ENCODE measurements at regions not wholly inside any gene's neighbourhood (a gene's known extent, or its start where the extent isn't known, plus 50 kb on each side); places are given as distances from the start of the nearest gene placed in this dataset.

- no peaks in the 10 kb centered on the region for H3K9me3 Mint-ChIP-seq
- no peak for ATAC-seq (replicated peaks)
- peaks cover 0 to 1% of the 10 kb centered on the region in 2 donors for H3K36me3 Mint-ChIP-seq
- peaks cover 43 to 70% of the 10 kb centered on the region in 2 donors for H3K4me1 Mint-ChIP-seq
- peaks cover 7 to 17% of the 10 kb centered on the region in 2 donors for H3K27me3 Mint-ChIP-seq
- no peak overlapping the region for H3K4me3 Mint-ChIP-seq
- H3K27ac Mint-ChIP-seq = no peak overlapping the region
- DNase-seq = no peak
Observed at GRCh38 chr21:43312011-43312410, 114.9 kb downstream of the SIK1 start.

DNA sequence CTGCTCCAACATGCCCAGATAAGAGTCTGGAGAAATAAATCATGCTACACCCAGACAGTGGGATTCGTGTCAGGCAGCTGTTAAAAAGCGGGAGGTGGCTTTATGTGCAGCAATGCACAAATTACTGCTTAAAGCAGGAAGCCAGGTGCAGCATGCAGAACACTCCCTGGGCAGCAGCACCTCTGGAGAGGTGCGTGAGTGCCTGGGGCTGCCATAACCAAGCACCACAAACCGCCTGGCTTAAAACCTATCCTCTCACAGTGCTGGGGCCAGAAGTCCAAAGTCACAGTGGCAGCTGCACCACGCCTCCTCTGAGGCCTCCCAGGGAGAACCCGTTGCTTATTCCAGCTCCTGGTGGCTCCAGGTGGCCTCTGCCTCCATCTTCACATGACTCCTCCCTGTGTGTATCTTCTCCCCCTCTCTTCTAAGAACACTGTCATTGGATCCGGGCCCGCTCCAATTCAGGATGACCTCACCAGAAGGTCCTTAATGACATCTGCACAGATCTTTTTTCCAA is 115.6 kb downstream of the SIK1 start:
- H3K27me3 Mint-ChIP-seq = peaks cover 7 to 11% of the 10 kb centered on the region in 2 donors
- no peak for ATAC-seq (replicated peaks)
- H3K9me3 Mint-ChIP-seq = no peaks in the 10 kb centered on the region
- H3K4me1 Mint-ChIP-seq = peaks cover 47 to 72% of the 10 kb centered on the region in 2 donors
- H3K27ac Mint-ChIP-seq = no peak overlapping the region
- no peak for DNase-seq
- peaks cover 0 to 1% of the 10 kb centered on the region in 2 donors for H3K36me3 Mint-ChIP-seq
- no peak overlapping the region for H3K4me3 Mint-ChIP-seq

GRCh38 chr21:43308815-43309283 is 118.1 kb downstream of the SIK1 start:
- DNase-seq (no peak), ATAC-seq (replicated peaks) (no peak)
- no peaks in the 10 kb centered on the region for H3K9me3 Mint-ChIP-seq
- no peak overlapping the region for H3K4me3 Mint-ChIP-seq
- H3K27ac Mint-ChIP-seq = peak overlapping the region; percentile 56
- H3K4me1 Mint-ChIP-seq = peaks cover 49 to 75% of the 10 kb centered on the region in 2 donors
- H3K27me3 Mint-ChIP-seq = peaks cover 7 to 13% of the 10 kb centered on the region in 2 donors
- no peaks in the 10 kb centered on the region for H3K36me3 Mint-ChIP-seq

- no peaks in the 10 kb centered on the region for H3K36me3 Mint-ChIP-seq
- ATAC-seq (replicated peaks) = no peak
- H3K4me1 Mint-ChIP-seq = peaks cover 49 to 75% of the 10 kb centered on the region in 2 donors
- H3K4me3 Mint-ChIP-seq = no peak overlapping the region
- no peak for DNase-seq
- peaks cover 13 to 15% of the 10 kb centered on the region in 2 donors for H3K27me3 Mint-ChIP-seq
- H3K9me3 Mint-ChIP-seq = no peaks in the 10 kb centered on the region
- peak overlapping the region; percentile 94 for H3K27ac Mint-ChIP-seq
Observed at GRCh38 chr21:43308101-43308814, 118.7 kb downstream of the SIK1 start.

DNA sequence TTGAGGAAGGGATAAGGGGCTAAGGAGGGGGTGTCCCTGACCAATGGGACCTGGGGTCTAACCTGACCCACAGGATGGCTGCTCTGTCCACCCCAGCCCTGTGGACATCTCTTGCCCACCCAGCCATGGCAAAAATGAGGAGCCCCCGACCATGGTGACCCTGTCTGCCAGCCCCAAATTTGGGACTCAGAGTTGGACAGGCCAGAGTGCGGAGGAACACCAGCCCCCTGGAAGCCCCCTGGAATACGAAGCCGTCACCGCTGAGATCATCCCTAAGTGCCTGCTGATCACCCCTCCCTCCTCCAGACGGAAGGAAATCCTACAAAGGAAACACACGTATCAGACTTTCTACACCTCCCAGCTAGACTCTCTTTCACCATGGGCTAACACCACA is 119.3 kb downstream of the SIK1 start:
- no peaks in the 10 kb centered on the region for H3K9me3 Mint-ChIP-seq
- peak overlapping the region; percentile 94 for H3K27ac Mint-ChIP-seq
- H3K4me3 Mint-ChIP-seq = peak overlapping the region; percentile 11 to 15
- H3K36me3 Mint-ChIP-seq = no peaks in the 10 kb centered on the region
- peaks cover 18 to 21% of the 10 kb centered on the region in 2 donors for H3K27me3 Mint-ChIP-seq
- H3K4me1 Mint-ChIP-seq = peaks cover 46 to 70% of the 10 kb centered on the region in 2 donors
- ATAC-seq (replicated peaks) (no peak), DNase-seq (no peak)

DNA sequence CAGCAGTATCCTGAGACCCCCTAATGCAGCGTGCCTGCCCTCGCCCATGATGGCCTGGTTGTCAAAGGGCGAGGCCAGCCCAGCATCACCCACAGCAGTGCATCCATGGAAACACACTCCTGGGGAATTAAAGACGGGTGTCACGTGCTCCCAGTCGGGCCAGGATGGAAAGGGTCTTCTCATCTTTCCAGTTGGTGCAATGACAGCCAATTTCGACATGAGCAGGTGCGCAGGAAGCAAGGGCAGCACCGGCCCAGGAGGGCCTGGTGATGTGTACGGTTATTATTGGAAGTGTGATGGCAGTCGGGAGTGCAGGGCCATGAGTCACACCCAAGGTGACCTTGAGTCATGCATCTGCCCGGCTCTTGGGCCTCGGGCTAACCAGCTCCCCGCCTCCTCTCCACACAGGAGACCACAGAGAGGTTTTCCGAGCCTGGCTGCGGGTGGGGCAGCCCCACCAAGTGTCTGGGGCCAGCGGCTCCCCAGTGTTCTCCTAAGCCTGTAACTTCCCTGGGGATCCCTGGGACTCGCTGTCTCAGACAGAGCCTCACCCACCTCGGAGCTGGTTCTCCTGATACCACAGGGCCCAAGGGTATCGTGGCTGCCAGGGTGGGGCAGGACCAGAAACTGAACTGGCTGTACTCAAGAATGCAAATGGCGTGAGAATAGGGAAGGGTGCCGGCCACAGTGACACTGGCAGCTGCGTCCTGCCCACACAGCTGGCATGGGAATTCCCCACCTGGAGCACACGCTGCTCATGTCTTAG is 119.8 kb downstream of the SIK1 start:
- no peaks in the 10 kb centered on the region for H3K36me3 Mint-ChIP-seq
- H3K27ac Mint-ChIP-seq = peak overlapping the region; percentile 94
- H3K4me3 Mint-ChIP-seq = peak overlapping the region; percentile 11 to 15
- DNase-seq (peak; percentile 86), ATAC-seq (replicated peaks) (peak; percentile 87 to 89)
- H3K4me1 Mint-ChIP-seq = peaks cover 43 to 66% of the 10 kb centered on the region in 2 donors
- no peaks in the 10 kb centered on the region for H3K9me3 Mint-ChIP-seq
- H3K27me3 Mint-ChIP-seq = peaks cover 18 to 26% of the 10 kb centered on the region in 2 donors

DNA sequence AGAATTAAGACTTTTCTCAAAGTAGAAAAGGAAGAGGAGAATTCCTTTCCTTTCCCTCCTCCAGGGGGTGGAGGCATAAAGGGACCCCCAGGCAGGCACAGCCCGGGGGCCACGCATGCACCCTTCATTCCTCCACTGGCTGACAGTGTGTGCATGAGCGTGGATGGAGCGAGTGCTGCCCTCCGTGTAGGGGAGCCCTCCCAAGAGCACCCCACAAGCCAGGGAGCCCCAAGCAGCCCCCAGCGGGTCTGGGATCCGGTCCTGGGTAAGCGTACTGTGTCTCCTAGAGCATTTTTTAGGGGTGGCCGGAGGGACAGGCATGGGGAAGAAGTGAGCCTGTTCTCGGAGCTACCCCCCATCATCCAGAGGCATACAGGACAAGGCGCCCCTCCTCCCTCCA is 120.5 kb downstream of the SIK1 start:
- H3K9me3 Mint-ChIP-seq = no peaks in the 10 kb centered on the region
- H3K4me3 Mint-ChIP-seq = peak overlapping the region in 1 of 2 donors; percentile 25
- H3K36me3 Mint-ChIP-seq = no peaks in the 10 kb centered on the region
- peaks cover 41 to 66% of the 10 kb centered on the region in 2 donors for H3K4me1 Mint-ChIP-seq
- DNase-seq = no peak
- H3K27me3 Mint-ChIP-seq = peaks cover 18 to 26% of the 10 kb centered on the region in 2 donors
- H3K27ac Mint-ChIP-seq = peak overlapping the region; percentile 94
- no peak for ATAC-seq (replicated peaks)

GRCh38 chr21:43305811-43306311 is 121.1 kb downstream of the SIK1 start:
- peak overlapping the region; percentile 42 for H3K27ac Mint-ChIP-seq
- H3K36me3 Mint-ChIP-seq = no peaks in the 10 kb centered on the region
- peak overlapping the region in 1 of 2 donors; percentile 46 for H3K4me3 Mint-ChIP-seq
- ATAC-seq (replicated peaks) = no peak
- no peak for DNase-seq
- peaks cover 41 to 66% of the 10 kb centered on the region in 2 donors for H3K4me1 Mint-ChIP-seq
- peaks cover 18 to 26% of the 10 kb centered on the region in 2 donors for H3K27me3 Mint-ChIP-seq
- no peaks in the 10 kb centered on the region for H3K9me3 Mint-ChIP-seq

DNA sequence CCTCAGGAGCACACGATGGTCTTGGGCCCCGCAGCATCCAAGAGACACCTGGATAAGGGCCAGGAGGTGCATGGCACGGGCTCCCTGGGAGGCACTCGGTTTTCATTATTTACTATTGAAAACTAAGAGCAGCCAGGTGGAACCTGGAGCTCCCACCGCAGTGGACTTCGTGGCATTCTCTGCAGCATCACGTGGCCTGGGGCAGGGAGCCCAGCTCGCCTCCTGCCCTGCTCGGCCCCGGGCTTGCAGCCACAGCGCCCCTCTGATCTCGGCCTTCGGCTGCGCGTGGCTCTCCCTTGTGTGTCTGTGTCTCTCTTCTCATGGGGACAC is 121.6 kb downstream of the SIK1 start:
- no peaks in the 10 kb centered on the region for H3K36me3 Mint-ChIP-seq
- DNase-seq (no peak), ATAC-seq (replicated peaks) (no peak)
- H3K4me1 Mint-ChIP-seq = peaks cover 39 to 66% of the 10 kb centered on the region in 2 donors
- peak overlapping the region; percentile 42 for H3K27ac Mint-ChIP-seq
- H3K4me3 Mint-ChIP-seq = no peak overlapping the region
- H3K27me3 Mint-ChIP-seq = peaks cover 18 to 26% of the 10 kb centered on the region in 2 donors
- H3K9me3 Mint-ChIP-seq = no peaks in the 10 kb centered on the region

- H3K4me3 Mint-ChIP-seq = no peak overlapping the region
- DNase-seq = no peak
- peak overlapping the region; percentile 20 for H3K27ac Mint-ChIP-seq
- peaks cover 39 to 65% of the 10 kb centered on the region in 2 donors for H3K4me1 Mint-ChIP-seq
- no peaks in the 10 kb centered on the region for H3K36me3 Mint-ChIP-seq
- H3K27me3 Mint-ChIP-seq = peaks cover 18 to 26% of the 10 kb centered on the region in 2 donors
- H3K9me3 Mint-ChIP-seq = no peaks in the 10 kb centered on the region
- no peak for ATAC-seq (replicated peaks)
Observed at GRCh38 chr21:43304621-43305335, 122.2 kb downstream of the SIK1 start.

DNA sequence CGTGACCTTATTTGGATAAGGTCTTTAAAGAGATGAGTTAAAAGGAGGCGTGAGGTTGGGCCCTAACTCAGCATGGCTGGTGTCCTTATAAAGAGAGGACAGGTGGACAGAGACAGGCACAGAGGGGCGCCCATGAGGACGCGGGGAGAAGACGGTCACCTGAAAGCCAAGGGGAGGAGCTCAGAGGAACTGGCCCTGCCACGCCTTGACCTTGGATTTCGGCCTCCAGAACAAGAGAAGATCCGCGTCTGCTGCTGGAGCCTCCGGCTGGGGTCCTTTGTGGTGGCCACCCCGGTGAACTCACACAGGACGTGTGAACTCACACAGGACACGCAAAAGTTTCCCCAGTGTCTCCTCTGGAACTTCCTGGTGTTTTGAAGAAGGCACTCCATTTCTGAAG is 122.7 kb downstream of the SIK1 start:
- Mint-ChIP-seq H3K36me3 (no peaks in the 10 kb centered on the region), H3K4me3 (no peak overlapping the region), H3K4me1 (peaks cover 39 to 59% of the 10 kb centered on the region in 2 donors), H3K9me3 (no peaks in the 10 kb centered on the region), H3K27ac (peak overlapping the region; percentile 60), H3K27me3 (peaks cover 18 to 28% of the 10 kb centered on the region in 2 donors)
- DNase-seq = no peak
- ATAC-seq (replicated peaks) = no peak

GRCh38 chr21:43303275-43304178 is 123.4 kb downstream of the SIK1 start:
- no peak for ATAC-seq (replicated peaks)
- no peak for DNase-seq
- peaks cover 42 to 53% of the 10 kb centered on the region in 2 donors for H3K4me1 Mint-ChIP-seq

GRCh38 chr21:43302769-43303168 is 124.2 kb downstream of the SIK1 start:
- peaks cover 27 to 34% of the 10 kb centered on the region in 2 donors for H3K27me3 Mint-ChIP-seq
- no peaks in the 10 kb centered on the region for H3K36me3 Mint-ChIP-seq
- ATAC-seq (replicated peaks) (no peak), DNase-seq (no peak)
- H3K4me1 Mint-ChIP-seq = peaks cover 41 to 48% of the 10 kb centered on the region in 2 donors
- no peaks in the 10 kb centered on the region for H3K9me3 Mint-ChIP-seq
- H3K4me3 Mint-ChIP-seq = no peak overlapping the region
- H3K27ac Mint-ChIP-seq = peak overlapping the region; percentile 9

More at GRCh38 chr21:43303275-43304178, 123.4 kb downstream of the SIK1 start:
- H3K36me3 Mint-ChIP-seq = no peaks in the 10 kb centered on the region
- H3K27ac Mint-ChIP-seq = peak overlapping the region; percentile 60
- H3K27me3 Mint-ChIP-seq = peaks cover 25 to 34% of the 10 kb centered on the region in 2 donors
- no peaks in the 10 kb centered on the region for H3K9me3 Mint-ChIP-seq
- H3K4me3 Mint-ChIP-seq = peak overlapping the region in 1 of 2 donors; percentile 23
